Left renal cortex interstitium (tissue), 4 donors: ENCODE measurements at regions not wholly inside any gene's neighbourhood (a gene's known extent, or its start where the extent isn't known, plus 50 kb on each side); places are given as distances from the start of the nearest gene placed in this dataset.
"Not testable (repeated sequence)": the region's sequence is repeated elsewhere in the genome, so short reads cannot be mapped to it uniquely, and the experiment has no call there.

Experiments
- DNase-seq, 4 donors: peaks; one replicate each; pipeline ENCODE4 v3.0.0-alpha.2; 2013; ENCODE audit warnings: low read depth in 4 of 4, low spot score in 2 of 4, missing footprints in 1 of 4

GRCh38 chr2:65595630-65596029 lies 163.2 kb upstream of the SPRED2 start:
- no peak for DNase-seq

- no peak for DNase-seq
These were observed 161.8 kb upstream of the SPRED2 start for GRCh38 chr2:65594150-65594549.

- DNase-seq = no peak
These were observed 157.3 kb upstream of the SPRED2 start for GRCh38 chr2:65589667-65590066.

- no peak for DNase-seq
These were observed 155.4 kb upstream of the SPRED2 start for GRCh38 chr2:65587779-65588178.

GRCh38 chr2:65586516-65586915 lies 154.1 kb upstream of the SPRED2 start:
- no peak for DNase-seq

GRCh38 chr2:65583061-65583460 lies 150.7 kb upstream of the SPRED2 start:
- DNase-seq = no peak

- DNase-seq = no peak
These were observed 150.0 kb upstream of the SPRED2 start for GRCh38 chr2:65582364-65582763.

- no peak for DNase-seq
These were observed 148.4 kb upstream of the SPRED2 start for GRCh38 chr2:65580824-65581223.

- no peak for DNase-seq
These were observed 147.3 kb upstream of the SPRED2 start for GRCh38 chr2:65579506-65580235.

- no peak for DNase-seq
These were observed 145.3 kb upstream of the SPRED2 start for GRCh38 chr2:65577654-65578053.

GRCh38 chr2:65576861-65577601 lies 144.6 kb upstream of the SPRED2 start:
- DNase-seq = no peak

- DNase-seq = no peak
These were observed 143.9 kb upstream of the SPRED2 start for GRCh38 chr2:65576278-65576677.

- DNase-seq = no peak
These were observed 142.6 kb upstream of the SPRED2 start for GRCh38 chr2:65574993-65575392.

GRCh38 chr2:65568656-65569440 lies 136.4 kb upstream of the SPRED2 start:
- DNase-seq = not testable (repeated sequence)

- no peak for DNase-seq
These were observed 134.2 kb upstream of the SPRED2 start for GRCh38 chr2:65566617-65567016.

- DNase-seq = no peak
These were observed 133.3 kb upstream of the SPRED2 start for GRCh38 chr2:65565681-65566080.

- no peak for DNase-seq
These were observed 131.9 kb upstream of the SPRED2 start for GRCh38 chr2:65564299-65564698.

GRCh38 chr2:65562890-65563289 lies 130.5 kb upstream of the SPRED2 start:
- no peak for DNase-seq

GRCh38 chr2:65558743-65559142 lies 126.3 kb upstream of the SPRED2 start:
- DNase-seq = no peak

- DNase-seq = no peak
These were observed 125.5 kb upstream of the SPRED2 start for GRCh38 chr2:65557616-65558573.
